ENCODE measurements at regions not wholly inside any gene's neighbourhood (a gene's known extent, or its start where the extent isn't known, plus 50 kb on each side); places are given as distances from the start of the nearest gene placed in this dataset.

GRCh38 chr3:101170062-101170771, 150.2 kb downstream of the IMPG2 start:
- Histone ChIP-seq H3K9me1 (replicated peaks; ENCODE audit: control insufficient read depth, extremely low read depth, insufficient read depth, low read length) (no peaks in the 10 kb centered on the region), H3K79me2 (ENCODE audit: control insufficient read depth, insufficient read depth, low read length) (no peaks in the 10 kb centered on the region), H3K4me1 (ENCODE audit: control insufficient read depth, extremely low read depth, insufficient read depth, low read length) (no peaks in the 10 kb centered on the region), H3K4me2 (ENCODE audit: insufficient read depth, low read length) (no peak overlapping the region), H2AFZ (ENCODE audit: low read depth, low read length) (no peak overlapping the region), H3K36me3 (ENCODE audit: control insufficient read depth in 2 of 2, extremely low read depth in 1 of 2, insufficient read depth in 2 of 2, low read length in 2 of 2) (no peaks in the 10 kb centered on the region), H3K27me3 (ENCODE audit: control insufficient read depth in 2 of 2, insufficient read depth in 2 of 2, low read length in 2 of 2) (no peaks in the 10 kb centered on the region), H3K9ac (replicated peaks; ENCODE audit: extremely low read depth, insufficient read depth, low read length) (no peak overlapping the region), H3K4me3 (replicated peaks in 1 of 3; ENCODE audit: insufficient read depth in 1 of 3, low read depth in 1 of 3, low read length in 3 of 3) (no peak overlapping the region), H3K9me3 (replicated peaks; ENCODE audit: control insufficient read depth, insufficient read depth, low read length) (no peaks in the 10 kb centered on the region), H4K20me1 (replicated peaks; ENCODE audit: control insufficient read depth, extremely low read depth, insufficient read depth, low read length) (no peaks in the 10 kb centered on the region), H3K27ac (ENCODE audit: insufficient read depth, low read depth, low read length) (no peak overlapping the region)
- dilution Hi-C loops (cut with MboI; ENCODE audit: extremely low pct_ligation_motif_present, low sequenced_read_pairs) (no loop called here), intact Hi-C loops (cut with micrococcal nuclease) (no loop called here)
- ChIA-PET CTCF (interaction anchor here (0.6 to 1.7 kb wide), 4 partner anchors 11 to 26 kb away, joined by 3 to 5 read pairs (median 3); no protein-coding TSS in a partner anchor), POLR2A (no interaction called here)
- BruUV-seq (replicated peaks): no TSS peak
- DNase-seq (ENCODE audit: low read depth, low spot score): peak; percentile 53
- no peak for FAIRE-seq
- no peak for TF ChIP-seq GATA2 (IDR thresholded peaks at IDR 0.05; ENCODE audit: insufficient read depth, insufficient read length, low read depth, low read length)
- TF ChIP-seq POLR2A (IDR thresholded peaks at IDR 0.05; ENCODE audit: low read depth, low read length): no peak
- TF ChIP-seq, protein P1, sequence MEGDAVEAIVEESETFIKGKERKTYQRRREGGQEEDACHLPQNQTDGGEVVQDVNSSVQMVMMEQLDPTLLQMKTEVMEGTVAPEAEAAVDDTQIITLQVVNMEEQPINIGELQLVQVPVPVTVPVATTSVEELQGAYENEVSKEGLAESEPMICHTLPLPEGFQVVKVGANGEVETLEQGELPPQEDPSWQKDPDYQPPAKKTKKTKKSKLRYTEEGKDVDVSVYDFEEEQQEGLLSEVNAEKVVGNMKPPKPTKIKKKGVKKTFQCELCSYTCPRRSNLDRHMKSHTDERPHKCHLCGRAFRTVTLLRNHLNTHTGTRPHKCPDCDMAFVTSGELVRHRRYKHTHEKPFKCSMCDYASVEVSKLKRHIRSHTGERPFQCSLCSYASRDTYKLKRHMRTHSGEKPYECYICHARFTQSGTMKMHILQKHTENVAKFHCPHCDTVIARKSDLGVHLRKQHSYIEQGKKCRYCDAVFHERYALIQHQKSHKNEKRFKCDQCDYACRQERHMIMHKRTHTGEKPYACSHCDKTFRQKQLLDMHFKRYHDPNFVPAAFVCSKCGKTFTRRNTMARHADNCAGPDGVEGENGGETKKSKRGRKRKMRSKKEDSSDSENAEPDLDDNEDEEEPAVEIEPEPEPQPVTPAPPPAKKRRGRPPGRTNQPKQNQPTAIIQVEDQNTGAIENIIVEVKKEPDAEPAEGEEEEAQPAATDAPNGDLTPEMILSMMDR (IDR thresholded peaks at IDR 0.05; ENCODE audit: extremely low read depth in 1 of 2, insufficient read depth in 1 of 2, low read depth in 1 of 2, low read length in 2 of 2): no peak
- no peak for TF ChIP-seq EZH2 (IDR thresholded peaks at IDR 0.05; ENCODE audit: borderline replicate concordance, low read depth, low read length, severe bottlenecking)
- peak; percentile 5 for TF ChIP-seq FOS (IDR thresholded peaks at IDR 0.05; ENCODE audit: borderline replicate concordance, insufficient read depth, low read length)

DNA sequence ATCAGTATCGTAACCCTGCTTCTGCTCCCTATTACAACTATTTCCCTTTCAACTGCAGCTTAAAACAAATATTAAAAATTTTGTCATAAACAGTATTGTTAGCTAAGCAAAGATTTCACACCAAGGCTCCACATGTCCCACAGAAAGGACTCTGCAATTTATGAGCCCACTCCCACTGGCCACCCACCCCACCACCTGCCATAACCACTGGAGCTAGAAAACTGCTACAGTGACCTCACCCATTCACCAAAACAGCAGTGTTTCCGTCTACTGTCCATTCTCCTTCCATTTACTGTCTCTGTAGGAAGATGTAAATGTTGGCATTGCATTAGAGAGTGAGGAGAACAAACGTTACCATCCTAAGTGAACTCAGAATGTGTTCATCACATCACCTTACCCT, 150.9 kb downstream of the IMPG2 start:
- H3K9ac ChIP-seq (replicated peaks; ENCODE audit: extremely low read depth, insufficient read depth, low read length): no peak overlapping the region
- no peak overlapping the region for H3K4me2 ChIP-seq (ENCODE audit: insufficient read depth, low read length)
- no peak overlapping the region for H3K27ac ChIP-seq (ENCODE audit: insufficient read depth, low read depth, low read length)
- DNase-seq (ENCODE audit: low read depth, low spot score) (no peak), FAIRE-seq (no peak)
- dilution Hi-C loops (cut with MboI; ENCODE audit: extremely low pct_ligation_motif_present, low sequenced_read_pairs): no loop called here
- H3K4me1 ChIP-seq (ENCODE audit: control insufficient read depth, extremely low read depth, insufficient read depth, low read length): no peaks in the 10 kb centered on the region
- POLR2A ChIA-PET: no interaction called here
- intact Hi-C loops (cut with micrococcal nuclease): no loop called here
- no peaks in the 10 kb centered on the region for H3K79me2 ChIP-seq (ENCODE audit: control insufficient read depth, insufficient read depth, low read length)
- no TSS peak for BruUV-seq (replicated peaks)
- TF ChIP-seq, protein P2, sequence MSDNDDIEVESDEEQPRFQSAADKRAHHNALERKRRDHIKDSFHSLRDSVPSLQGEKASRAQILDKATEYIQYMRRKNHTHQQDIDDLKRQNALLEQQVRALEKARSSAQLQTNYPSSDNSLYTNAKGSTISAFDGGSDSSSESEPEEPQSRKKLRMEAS (IDR thresholded peaks at IDR 0.05; ENCODE audit: insufficient read depth, insufficient read length): no peak
- TF ChIP-seq POLR2AphosphoS5 (IDR thresholded peaks at IDR 0.05; ENCODE audit: insufficient read depth, low read depth, low read length): no peak
- no peak for TF ChIP-seq MYC (IDR thresholded peaks at IDR 0.05; ENCODE audit: low read depth, low read length)
- no peak for TF ChIP-seq EZH2 (IDR thresholded peaks at IDR 0.05; ENCODE audit: borderline replicate concordance, low read depth, low read length, severe bottlenecking)
- no peak for TF ChIP-seq GATA2 (IDR thresholded peaks at IDR 0.05; ENCODE audit: insufficient read depth, insufficient read length, low read depth, low read length)
- no peak for TF ChIP-seq POLR2A (IDR thresholded peaks at IDR 0.05; ENCODE audit: low read depth, low read length)
- TF ChIP-seq JUN (IDR thresholded peaks at IDR 0.05; ENCODE audit: borderline replicate concordance, insufficient read depth, insufficient read length, low read depth): no peak
- TF ChIP-seq, protein P1 (IDR thresholded peaks at IDR 0.05; ENCODE audit: extremely low read depth in 1 of 2, insufficient read depth in 1 of 2, low read depth in 1 of 2, low read length in 2 of 2): no peak
- TF ChIP-seq FOS (IDR thresholded peaks at IDR 0.05; ENCODE audit: borderline replicate concordance, insufficient read depth, low read length): no peak
- no peaks in the 10 kb centered on the region for H3K36me3 ChIP-seq (ENCODE audit: control insufficient read depth in 2 of 2, extremely low read depth in 1 of 2, insufficient read depth in 2 of 2, low read length in 2 of 2)
- no peaks in the 10 kb centered on the region for H3K27me3 ChIP-seq (ENCODE audit: control insufficient read depth in 2 of 2, insufficient read depth in 2 of 2, low read length in 2 of 2)
- CTCF ChIA-PET: interaction anchor here (0.6 to 1.7 kb wide), 5 partner anchors 9 to 26 kb away, joined by 3 to 5 read pairs (median 3); no protein-coding TSS in a partner anchor
- H2AFZ ChIP-seq (ENCODE audit: low read depth, low read length): peak overlapping the region; percentile 64
- H4K20me1 ChIP-seq (replicated peaks; ENCODE audit: control insufficient read depth, extremely low read depth, insufficient read depth, low read length): no peaks in the 10 kb centered on the region
- H3K9me3 ChIP-seq (replicated peaks; ENCODE audit: control insufficient read depth, insufficient read depth, low read length): no peaks in the 10 kb centered on the region
- no peaks in the 10 kb centered on the region for H3K9me1 ChIP-seq (replicated peaks; ENCODE audit: control insufficient read depth, extremely low read depth, insufficient read depth, low read length)
- H3K4me3 ChIP-seq (replicated peaks in 1 of 3; ENCODE audit: insufficient read depth in 1 of 3, low read depth in 1 of 3, low read length in 3 of 3): no peak overlapping the region
